ENCODE measurements at regions not wholly inside any gene's neighbourhood (a gene's known extent, or its start where the extent isn't known, plus 50 kb on each side); places are given as distances from the start of the nearest gene placed in this dataset.

DNA sequence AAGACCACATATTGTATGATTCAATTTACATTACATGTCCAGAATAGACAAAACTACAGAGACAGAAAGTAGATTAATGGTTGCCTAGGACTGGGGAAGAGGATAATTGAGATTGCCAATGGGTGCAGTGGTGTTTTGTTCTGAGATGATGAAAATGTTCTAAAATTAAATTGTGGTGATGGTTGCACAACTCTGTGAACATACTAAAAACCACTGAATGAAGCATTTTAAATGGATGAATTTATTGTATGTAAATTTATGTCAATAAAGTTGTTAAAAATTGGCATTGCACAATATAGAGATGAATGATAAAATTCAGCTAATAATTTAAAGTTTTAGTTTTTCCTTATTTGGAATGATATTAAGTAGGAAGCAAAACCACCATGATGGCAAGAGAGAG, 109.5 kb upstream of the NR4A3 start:
- no peak for DNase-seq
- Histone ChIP-seq H3K27me3 (no peaks in the 10 kb centered on the region), H3K4me3 (no peak overlapping the region), H3K27ac (no peak overlapping the region), H3K4me1 (no peaks in the 10 kb centered on the region), H3K9me3 (no peaks in the 10 kb centered on the region), H3K36me3 (no peaks in the 10 kb centered on the region)
- intact Hi-C loops (cut with DNase I) = no loop called here
- TF ChIP-seq, protein P1, sequence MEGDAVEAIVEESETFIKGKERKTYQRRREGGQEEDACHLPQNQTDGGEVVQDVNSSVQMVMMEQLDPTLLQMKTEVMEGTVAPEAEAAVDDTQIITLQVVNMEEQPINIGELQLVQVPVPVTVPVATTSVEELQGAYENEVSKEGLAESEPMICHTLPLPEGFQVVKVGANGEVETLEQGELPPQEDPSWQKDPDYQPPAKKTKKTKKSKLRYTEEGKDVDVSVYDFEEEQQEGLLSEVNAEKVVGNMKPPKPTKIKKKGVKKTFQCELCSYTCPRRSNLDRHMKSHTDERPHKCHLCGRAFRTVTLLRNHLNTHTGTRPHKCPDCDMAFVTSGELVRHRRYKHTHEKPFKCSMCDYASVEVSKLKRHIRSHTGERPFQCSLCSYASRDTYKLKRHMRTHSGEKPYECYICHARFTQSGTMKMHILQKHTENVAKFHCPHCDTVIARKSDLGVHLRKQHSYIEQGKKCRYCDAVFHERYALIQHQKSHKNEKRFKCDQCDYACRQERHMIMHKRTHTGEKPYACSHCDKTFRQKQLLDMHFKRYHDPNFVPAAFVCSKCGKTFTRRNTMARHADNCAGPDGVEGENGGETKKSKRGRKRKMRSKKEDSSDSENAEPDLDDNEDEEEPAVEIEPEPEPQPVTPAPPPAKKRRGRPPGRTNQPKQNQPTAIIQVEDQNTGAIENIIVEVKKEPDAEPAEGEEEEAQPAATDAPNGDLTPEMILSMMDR (IDR thresholded peaks at IDR 0.05) = no peak
- TF ChIP-seq POLR2A (IDR thresholded peaks at IDR 0.05) (no peak), EP300 (IDR thresholded peaks at IDR 0.05) (no peak), POLR2AphosphoS5 (IDR thresholded peaks at IDR 0.05) (no peak)

DNA sequence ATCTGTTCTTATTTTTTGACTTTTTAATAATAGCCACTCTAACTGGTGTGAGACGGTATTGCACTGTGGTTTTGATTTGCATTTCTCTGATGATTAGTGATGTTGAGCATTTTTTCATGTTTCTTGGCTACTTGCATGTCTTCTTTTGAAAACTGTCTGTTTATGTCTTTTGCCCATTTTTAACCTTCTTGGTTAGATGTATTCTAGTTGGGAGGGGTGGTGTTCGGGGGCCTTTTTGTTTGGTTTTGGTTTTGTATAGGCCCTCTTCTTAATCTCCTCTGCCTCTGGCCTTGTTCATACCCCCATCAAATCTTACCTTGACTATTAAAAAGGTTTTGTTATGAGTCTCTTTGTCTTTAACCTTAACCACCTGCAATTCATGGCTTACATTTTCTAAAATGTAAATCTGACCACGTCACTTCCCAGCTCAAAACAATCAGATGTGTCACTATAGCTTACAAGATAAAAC, 107.8 kb upstream of the NR4A3 start:
- Histone ChIP-seq H3K4me3 (no peak overlapping the region), H3K9me3 (no peaks in the 10 kb centered on the region), H3K36me3 (no peaks in the 10 kb centered on the region), H3K27me3 (no peaks in the 10 kb centered on the region), H3K27ac (no peak overlapping the region), H3K4me1 (no peaks in the 10 kb centered on the region)
- no peak for TF ChIP-seq POLR2AphosphoS5 (IDR thresholded peaks at IDR 0.05)
- no peak for TF ChIP-seq EP300 (IDR thresholded peaks at IDR 0.05)
- TF ChIP-seq, protein P1 (IDR thresholded peaks at IDR 0.05) = no peak
- TF ChIP-seq POLR2A (IDR thresholded peaks at IDR 0.05) = no peak
- DNase-seq = no peak
- WGBS, 2 donors = 78 to 82% methylated on average over 3 of the region's 3 CpGs
- intact Hi-C loops (cut with DNase I) = no loop called here

DNA sequence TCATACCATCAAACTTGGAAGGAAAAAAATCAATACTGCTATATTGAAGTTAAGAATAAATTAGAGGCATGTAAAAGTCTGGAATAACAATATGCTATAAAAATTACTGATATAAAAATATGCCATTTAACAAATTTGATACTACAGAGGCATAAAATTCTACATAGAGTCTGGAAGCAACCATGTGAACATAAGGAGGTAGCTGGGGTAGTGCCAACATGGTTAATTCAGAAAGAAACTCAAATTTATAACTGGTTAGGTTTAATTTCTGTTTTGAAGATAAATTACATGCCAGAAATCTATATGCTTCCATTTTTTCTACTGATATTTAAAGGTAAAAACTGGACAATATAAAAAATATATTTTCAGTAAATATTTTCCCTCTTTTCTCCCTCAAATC, 103.1 kb upstream of the NR4A3 start:
- no peaks in the 10 kb centered on the region for H3K4me1 ChIP-seq
- H3K9me3 ChIP-seq = no peaks in the 10 kb centered on the region
- H3K27me3 ChIP-seq = no peaks in the 10 kb centered on the region
- no peak overlapping the region for H3K27ac ChIP-seq
- no peak overlapping the region for H3K4me3 ChIP-seq
- DNase-seq = no peak
- intact Hi-C loops (cut with DNase I) = no loop called here
- H3K36me3 ChIP-seq = no peaks in the 10 kb centered on the region
- TF ChIP-seq POLR2A (IDR thresholded peaks at IDR 0.05) = no peak
- TF ChIP-seq, protein P1 (IDR thresholded peaks at IDR 0.05) = no peak
- TF ChIP-seq EP300 (IDR thresholded peaks at IDR 0.05) = no peak
- TF ChIP-seq POLR2AphosphoS5 (IDR thresholded peaks at IDR 0.05) = no peak

DNA sequence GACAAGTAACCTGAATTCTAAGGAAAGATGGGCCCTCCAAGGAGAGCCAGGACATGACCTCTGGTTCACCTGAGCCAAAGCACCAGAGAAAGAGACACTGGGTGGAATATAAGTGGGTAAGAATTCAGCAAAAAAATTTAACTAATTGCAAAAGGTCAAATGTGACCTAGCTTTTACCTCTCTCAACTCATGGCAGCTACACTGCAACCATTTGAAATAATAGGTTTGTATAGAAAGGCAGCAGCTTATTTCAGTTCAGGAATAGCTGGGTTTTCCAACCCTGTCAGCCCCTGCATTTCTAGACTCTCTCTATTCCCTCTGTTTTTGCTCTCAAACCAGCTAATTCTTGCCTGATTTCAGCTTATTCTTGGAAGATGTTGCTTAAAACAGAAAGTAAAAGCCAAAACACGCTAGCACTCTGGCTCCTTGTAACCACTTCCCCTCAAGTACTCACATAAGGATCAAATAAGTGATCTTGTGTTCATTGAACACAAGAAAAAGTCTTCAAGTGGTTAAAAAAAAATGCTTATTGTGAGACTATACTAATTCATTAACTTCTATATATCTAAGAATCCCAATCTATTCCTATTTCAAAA, 101.1 kb upstream of the NR4A3 start:
- intact Hi-C loops (cut with DNase I) = no loop called here
- no peaks in the 10 kb centered on the region for H3K27me3 ChIP-seq
- 24 to 44% methylated on average over 1 of the region's 1 CpG for WGBS, 2 donors
- no peaks in the 10 kb centered on the region for H3K9me3 ChIP-seq
- no peaks in the 10 kb centered on the region for H3K36me3 ChIP-seq
- H3K4me3 ChIP-seq = peak overlapping the region in 2 of 4 donors; percentile 7 to 32
- no peaks in the 10 kb centered on the region for H3K4me1 ChIP-seq
- peak overlapping the region in 1 of 4 donors; percentile 16 for H3K27ac ChIP-seq
- DNase-seq = no peak
- TF ChIP-seq POLR2AphosphoS5 (IDR thresholded peaks at IDR 0.05) (no peak), EP300 (IDR thresholded peaks at IDR 0.05) (no peak), POLR2A (IDR thresholded peaks at IDR 0.05) (no peak)
- TF ChIP-seq, protein P1 (IDR thresholded peaks at IDR 0.05) = no peak

DNA sequence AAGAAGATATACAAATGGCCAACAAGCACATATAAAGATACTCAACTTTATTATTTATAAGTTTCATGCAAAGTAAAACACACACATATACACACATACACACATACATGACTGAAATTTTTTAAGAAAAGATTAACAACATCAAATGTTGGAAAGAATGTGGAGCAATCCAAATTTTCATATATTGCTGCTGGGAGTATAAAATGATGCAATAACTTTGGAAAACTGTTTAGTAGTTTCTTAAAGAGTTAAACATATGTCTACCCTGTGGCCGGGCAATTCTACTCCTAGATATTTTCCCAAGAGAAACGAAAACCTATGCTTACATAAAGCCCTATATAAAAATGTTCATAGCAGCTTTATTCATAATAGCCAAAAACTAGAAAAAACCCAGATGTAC, 99.8 kb upstream of the NR4A3 start:
- no peaks in the 10 kb centered on the region for H3K4me1 ChIP-seq
- no peaks in the 10 kb centered on the region for H3K27me3 ChIP-seq
- H3K27ac ChIP-seq = no peak overlapping the region
- DNase-seq = no peak
- H3K4me3 ChIP-seq = no peak overlapping the region
- H3K36me3 ChIP-seq = no peaks in the 10 kb centered on the region
- TF ChIP-seq EP300 (IDR thresholded peaks at IDR 0.05) (no peak), POLR2AphosphoS5 (IDR thresholded peaks at IDR 0.05) (no peak), POLR2A (IDR thresholded peaks at IDR 0.05) (no peak)
- TF ChIP-seq, protein P1 (IDR thresholded peaks at IDR 0.05) = no peak
- no peaks in the 10 kb centered on the region for H3K9me3 ChIP-seq
- WGBS, 2 donors = 51 to 76% methylated on average over 2 of the region's 2 CpGs
- intact Hi-C loops (cut with DNase I) = no loop called here
